ENCODE measurements at regions not wholly inside any gene's neighbourhood (a gene's known extent, or its start where the extent isn't known, plus 50 kb on each side); places are given as distances from the start of the nearest gene placed in this dataset.

DNA sequence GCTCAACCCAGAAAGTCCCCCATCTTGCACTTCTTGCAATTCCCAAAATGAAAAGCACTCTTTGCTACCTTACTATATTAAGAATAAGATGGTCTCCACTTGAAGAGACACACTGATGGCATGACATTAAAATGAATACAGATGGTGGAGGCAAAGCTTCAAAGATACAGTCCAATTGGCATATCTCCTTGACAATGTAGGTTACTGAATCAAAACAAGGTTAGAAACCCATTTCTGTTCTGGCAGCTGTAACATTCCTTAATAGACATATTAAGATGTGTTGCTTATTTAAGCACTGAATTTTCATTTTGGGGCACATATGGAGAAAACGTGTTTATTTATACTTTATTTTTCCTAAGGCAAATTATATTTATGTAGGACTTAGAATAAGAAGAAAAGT is 1262.8 kb upstream of the CDH8 start:
- TF ChIP-seq, protein P1, sequence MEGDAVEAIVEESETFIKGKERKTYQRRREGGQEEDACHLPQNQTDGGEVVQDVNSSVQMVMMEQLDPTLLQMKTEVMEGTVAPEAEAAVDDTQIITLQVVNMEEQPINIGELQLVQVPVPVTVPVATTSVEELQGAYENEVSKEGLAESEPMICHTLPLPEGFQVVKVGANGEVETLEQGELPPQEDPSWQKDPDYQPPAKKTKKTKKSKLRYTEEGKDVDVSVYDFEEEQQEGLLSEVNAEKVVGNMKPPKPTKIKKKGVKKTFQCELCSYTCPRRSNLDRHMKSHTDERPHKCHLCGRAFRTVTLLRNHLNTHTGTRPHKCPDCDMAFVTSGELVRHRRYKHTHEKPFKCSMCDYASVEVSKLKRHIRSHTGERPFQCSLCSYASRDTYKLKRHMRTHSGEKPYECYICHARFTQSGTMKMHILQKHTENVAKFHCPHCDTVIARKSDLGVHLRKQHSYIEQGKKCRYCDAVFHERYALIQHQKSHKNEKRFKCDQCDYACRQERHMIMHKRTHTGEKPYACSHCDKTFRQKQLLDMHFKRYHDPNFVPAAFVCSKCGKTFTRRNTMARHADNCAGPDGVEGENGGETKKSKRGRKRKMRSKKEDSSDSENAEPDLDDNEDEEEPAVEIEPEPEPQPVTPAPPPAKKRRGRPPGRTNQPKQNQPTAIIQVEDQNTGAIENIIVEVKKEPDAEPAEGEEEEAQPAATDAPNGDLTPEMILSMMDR (IDR thresholded peaks at IDR 0.05; ENCODE audit: low read depth, low read length, poor library complexity, severe bottlenecking) = no peak
- no peak for TF ChIP-seq EZH2phosphoT487 (IDR thresholded peaks at IDR 0.05; ENCODE audit: borderline replicate concordance, low read length)

Data from DOHH2 (cell line).